Osteoblast (primary cell): ENCODE measurements at regions not wholly inside any gene's neighbourhood (a gene's known extent, or its start where the extent isn't known, plus 50 kb on each side); places are given as distances from the start of the nearest gene placed in this dataset.
"Not testable (repeated sequence)": the region's sequence is repeated elsewhere in the genome, so short reads cannot be mapped to it uniquely, and the experiment has no call there.

ENCODE experiments used
- DNase-seq: peaks from one replicate; pipeline ENCODE4 v3.0.0; 2011; ENCODE audit warnings: low spot score, mixed read lengths; ENCODE audit not compliant: insufficient read length; ENCODE audit errors: missing footprints
- H2AFZ ChIP-seq: 2 replicates; pipeline ENCODE4 v1.6.0; 2011; ENCODE audit warnings: mild to moderate bottlenecking, low read length
- H3K27ac ChIP-seq: 2 replicates; pipeline ENCODE4 v1.5.1; 2011; ENCODE audit warnings: mild to moderate bottlenecking, low read depth, low read length, moderate library complexity
- H3K27me3 ChIP-seq: 2 replicates; pipeline ENCODE4 v1.6.0; 2012; ENCODE audit warnings: mild to moderate bottlenecking, control low read depth, inconsistent platforms, low read length, moderate library complexity; ENCODE audit not compliant: insufficient read depth
- H3K36me3 ChIP-seq: 2 replicates; pipeline ENCODE4 v1.5.1; 2011; ENCODE audit warnings: mild to moderate bottlenecking, low read length, control low read depth, moderate library complexity; ENCODE audit not compliant: insufficient read depth
- H3K4me1 ChIP-seq: 2 replicates; pipeline ENCODE4 v1.5.1; 2011; ENCODE audit warnings: mild to moderate bottlenecking, low read length, control low read depth, moderate library complexity; ENCODE audit not compliant: insufficient read depth
- H3K4me2 ChIP-seq: 2 replicates; pipeline ENCODE4 v1.6.0; 2011; ENCODE audit warnings: mild to moderate bottlenecking, low read length; ENCODE audit not compliant: insufficient read depth
- H3K4me3 ChIP-seq: fragments of 200-600 bp; sonication (generic); 3 replicates; pipeline ENCODE4 v1.5.1; 2012; ENCODE audit warnings: mild to moderate bottlenecking, low read length, inconsistent platforms; ENCODE audit not compliant: insufficient read depth
- H3K79me2 ChIP-seq: 2 replicates; pipeline ENCODE4 v1.6.0; 2012; ENCODE audit warnings: mild to moderate bottlenecking, low read length, control low read depth, inconsistent platforms; ENCODE audit not compliant: insufficient read depth
- H3K9me3 ChIP-seq: 2 replicates; pipeline ENCODE4 v1.5.1; 2011; ENCODE audit warnings: low read depth, low read length, control low read depth
- H4K20me1 ChIP-seq: 2 replicates; pipeline ENCODE4 v1.6.0; 2012; ENCODE audit warnings: mild to moderate bottlenecking, low read length, control low read depth; ENCODE audit not compliant: insufficient read depth
- TF ChIP-seq, protein P1 (sequence below): IDR thresholded peaks from 2 replicates; pipeline ENCODE4 v1.5.1; 2011; ENCODE audit warnings: mild to moderate bottlenecking, low read depth, low read length, moderate library complexity; ENCODE audit errors: extremely low read depth

DNA sequence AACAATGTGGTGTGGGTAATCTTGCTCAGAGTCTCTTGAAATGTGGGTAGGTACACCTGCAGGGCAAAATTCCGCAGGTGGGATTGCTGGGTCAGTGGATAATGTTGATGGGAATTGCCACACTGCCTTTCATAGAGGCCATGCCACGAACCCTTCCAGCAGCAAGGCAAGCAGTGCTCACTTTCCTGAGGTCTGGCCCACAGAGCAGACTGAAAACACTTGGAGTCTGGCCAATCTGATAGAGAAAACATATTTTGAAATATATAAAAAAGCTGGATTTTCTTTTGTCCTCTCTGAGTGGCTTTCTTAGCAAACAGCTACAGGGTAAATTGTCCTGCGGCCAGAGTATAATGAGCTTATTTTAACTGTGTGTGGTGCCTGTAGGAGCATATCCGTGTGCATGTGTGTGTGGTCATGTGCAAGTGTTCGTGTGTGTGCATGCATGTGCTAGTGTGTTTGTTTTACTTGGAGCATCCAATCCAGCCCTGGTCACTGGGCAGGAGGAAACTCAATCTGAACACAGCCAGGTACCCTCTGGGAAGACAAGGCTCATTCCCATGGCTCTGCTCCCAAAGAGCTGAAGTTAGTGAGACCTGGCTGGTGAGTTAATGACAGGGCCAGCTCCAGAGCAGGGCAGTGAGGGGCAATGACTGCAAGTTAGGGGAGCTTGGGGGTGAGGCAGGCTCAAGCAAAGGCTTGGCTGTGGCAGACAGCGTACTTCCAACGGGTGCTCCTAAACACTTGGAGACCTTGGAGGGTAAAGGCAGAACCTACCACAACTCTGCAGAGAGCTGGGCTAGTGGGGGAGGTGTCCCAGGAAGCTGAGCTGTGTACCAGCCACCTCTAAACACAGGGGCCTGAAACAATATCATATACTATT, 91.3 kb downstream of the PLXNA1 start:
- peak; percentile 89 for DNase-seq
- H3K4me2 ChIP-seq, result no peak overlapping the region

DNA sequence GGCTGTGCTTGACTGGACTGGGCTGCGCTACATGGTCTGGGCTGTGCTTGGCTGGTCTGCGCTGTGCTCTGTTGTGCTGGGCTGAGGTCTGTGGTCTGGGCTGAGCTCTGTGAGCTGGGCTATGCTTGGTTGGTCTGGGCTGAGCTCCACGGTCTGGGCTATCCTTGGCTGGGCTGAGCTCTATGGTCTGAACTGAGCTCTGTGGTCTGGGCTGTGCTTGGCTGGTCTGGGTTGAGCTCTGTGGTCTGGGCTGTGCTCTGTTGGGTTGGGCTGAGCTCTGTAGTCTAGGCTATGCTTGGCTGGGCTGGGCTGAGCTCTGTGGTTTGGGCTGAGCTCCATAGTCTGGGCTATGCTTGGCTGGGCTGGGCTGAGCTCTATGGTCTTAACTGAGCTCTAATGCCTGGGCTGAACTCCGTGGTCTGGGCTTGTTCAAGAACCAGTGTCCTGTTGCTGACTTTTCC, 92.0 kb downstream of the PLXNA1 start:
- H3K27me3 ChIP-seq, result peaks cover 13% of the 10 kb centered on the region
- H3K4me1 ChIP-seq, result peaks cover 7% of the 10 kb centered on the region
- no peaks in the 10 kb centered on the region for H3K9me3 ChIP-seq
- H4K20me1 ChIP-seq, result no peaks in the 10 kb centered on the region
- H3K4me3 ChIP-seq, result peak overlapping the region; percentile 16
- no peaks in the 10 kb centered on the region for H3K36me3 ChIP-seq
- H3K79me2 ChIP-seq, result no peaks in the 10 kb centered on the region
- H2AFZ ChIP-seq, result peak overlapping the region; percentile 49
- peak; percentile 98 for DNase-seq
- H3K4me2 ChIP-seq, result peak overlapping the region; percentile 20
- H3K27ac ChIP-seq, result peak overlapping the region; percentile 43
- TF ChIP-seq, protein P1, sequence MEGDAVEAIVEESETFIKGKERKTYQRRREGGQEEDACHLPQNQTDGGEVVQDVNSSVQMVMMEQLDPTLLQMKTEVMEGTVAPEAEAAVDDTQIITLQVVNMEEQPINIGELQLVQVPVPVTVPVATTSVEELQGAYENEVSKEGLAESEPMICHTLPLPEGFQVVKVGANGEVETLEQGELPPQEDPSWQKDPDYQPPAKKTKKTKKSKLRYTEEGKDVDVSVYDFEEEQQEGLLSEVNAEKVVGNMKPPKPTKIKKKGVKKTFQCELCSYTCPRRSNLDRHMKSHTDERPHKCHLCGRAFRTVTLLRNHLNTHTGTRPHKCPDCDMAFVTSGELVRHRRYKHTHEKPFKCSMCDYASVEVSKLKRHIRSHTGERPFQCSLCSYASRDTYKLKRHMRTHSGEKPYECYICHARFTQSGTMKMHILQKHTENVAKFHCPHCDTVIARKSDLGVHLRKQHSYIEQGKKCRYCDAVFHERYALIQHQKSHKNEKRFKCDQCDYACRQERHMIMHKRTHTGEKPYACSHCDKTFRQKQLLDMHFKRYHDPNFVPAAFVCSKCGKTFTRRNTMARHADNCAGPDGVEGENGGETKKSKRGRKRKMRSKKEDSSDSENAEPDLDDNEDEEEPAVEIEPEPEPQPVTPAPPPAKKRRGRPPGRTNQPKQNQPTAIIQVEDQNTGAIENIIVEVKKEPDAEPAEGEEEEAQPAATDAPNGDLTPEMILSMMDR, result no peak

More for the DNA sequence above, 91.3 kb downstream of the PLXNA1 start:
- Histone ChIP-seq H4K20me1 (no peaks in the 10 kb centered on the region), H3K27me3 (peaks cover 14% of the 10 kb centered on the region), H2AFZ (no peak overlapping the region), H3K4me3 (no peak overlapping the region), H3K9me3 (no peaks in the 10 kb centered on the region), H3K36me3 (no peaks in the 10 kb centered on the region), H3K79me2 (no peaks in the 10 kb centered on the region), H3K27ac (no peak overlapping the region), H3K4me1 (peaks cover 7% of the 10 kb centered on the region)
- TF ChIP-seq, protein P1, result no peak

DNA sequence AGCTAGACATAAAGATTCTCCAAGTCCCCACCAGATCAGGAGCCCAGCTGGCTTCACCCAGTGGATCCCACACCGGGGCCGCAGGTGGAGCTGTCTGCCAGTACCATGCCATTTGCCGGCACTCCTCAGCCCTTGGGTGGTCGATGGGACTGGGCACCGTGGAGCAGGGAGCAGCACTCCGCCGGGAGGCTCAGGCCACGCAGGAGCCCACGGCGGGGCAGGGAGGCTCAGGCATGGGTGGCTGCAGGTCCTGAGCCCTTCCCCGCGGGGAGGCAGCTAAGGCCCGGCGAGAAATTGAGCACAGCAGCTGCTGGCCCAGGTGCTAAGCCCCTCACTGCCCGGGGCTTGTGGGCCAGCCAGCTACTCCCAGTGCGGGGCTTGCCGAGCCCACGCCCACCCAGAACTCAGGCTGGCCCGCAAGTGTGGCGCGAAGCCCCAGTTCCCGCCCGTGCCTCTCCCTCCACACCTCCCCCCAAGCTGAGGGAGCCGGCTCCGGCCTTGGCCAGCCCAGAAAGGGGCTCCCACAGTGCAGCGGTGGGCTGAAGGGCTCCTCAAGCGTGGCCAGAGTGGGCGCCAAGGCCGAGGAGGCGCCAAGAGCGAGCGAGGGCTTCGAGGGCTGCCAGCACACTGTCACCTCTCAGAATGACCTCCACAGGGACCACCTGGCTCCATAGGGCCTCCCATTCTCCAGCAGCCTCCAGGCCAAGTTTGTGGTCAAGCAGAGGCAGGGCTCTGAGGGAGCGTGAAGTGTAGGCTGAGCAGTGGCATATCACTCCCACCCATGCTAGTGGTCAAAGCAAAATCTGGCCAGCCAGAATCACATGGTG, 93.5 kb downstream of the PLXNA1 start:
- H3K36me3 ChIP-seq, H2AFZ ChIP-seq, H3K27me3 ChIP-seq, H3K79me2 ChIP-seq, H3K27ac ChIP-seq, H3K9me3 ChIP-seq, H3K4me1 ChIP-seq, DNase-seq, H3K4me3 ChIP-seq, H3K4me2 ChIP-seq, H4K20me1 ChIP-seq: not testable (repeated sequence)

DNA sequence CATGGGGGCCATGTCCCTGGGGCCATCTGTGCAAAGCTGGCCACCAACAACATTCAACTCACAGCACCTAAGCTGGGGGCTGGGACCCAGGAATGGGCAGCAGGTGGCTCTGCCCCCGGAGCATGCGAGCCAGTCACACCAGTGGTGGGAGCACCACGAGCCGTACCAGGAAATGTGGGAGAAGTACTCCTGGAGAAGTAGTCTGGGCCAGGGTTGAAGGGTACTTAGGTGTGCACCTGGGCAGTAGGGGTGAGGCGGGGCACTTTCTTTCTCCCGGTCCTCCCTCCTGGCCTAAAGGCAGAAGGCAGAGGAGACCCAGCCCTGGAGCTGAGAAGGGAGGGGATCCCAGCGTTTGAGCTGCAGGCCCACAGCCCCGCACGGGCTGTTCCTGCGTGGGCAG, 94.2 kb downstream of the PLXNA1 start:
- Histone ChIP-seq H3K36me3 (no peaks in the 10 kb centered on the region), H4K20me1 (no peaks in the 10 kb centered on the region), H2AFZ (no peak overlapping the region), H3K27me3 (peaks cover 4% of the 10 kb centered on the region), H3K4me2 (no peak overlapping the region), H3K27ac (no peak overlapping the region), H3K9me3 (no peaks in the 10 kb centered on the region), H3K79me2 (no peaks in the 10 kb centered on the region), H3K4me1 (peaks cover 7% of the 10 kb centered on the region), H3K4me3 (no peak overlapping the region)
- DNase-seq, result no peak
- TF ChIP-seq, protein P1, result no peak
